NCI-H146 (cell line): ENCODE measurements at regions not wholly inside any gene's neighbourhood (a gene's known extent, or its start where the extent isn't known, plus 50 kb on each side); places are given as distances from the start of the nearest gene placed in this dataset.

ENCODE experiments used
- DNase-seq: peaks from one replicate; lab custom pipeline; 2025; lab: John Stamatoyannopoulos, UW

GRCh38 chr1:67616394-67616985 is 68.5 kb upstream of the GADD45A start:
- DNase-seq: no peak

DNA sequence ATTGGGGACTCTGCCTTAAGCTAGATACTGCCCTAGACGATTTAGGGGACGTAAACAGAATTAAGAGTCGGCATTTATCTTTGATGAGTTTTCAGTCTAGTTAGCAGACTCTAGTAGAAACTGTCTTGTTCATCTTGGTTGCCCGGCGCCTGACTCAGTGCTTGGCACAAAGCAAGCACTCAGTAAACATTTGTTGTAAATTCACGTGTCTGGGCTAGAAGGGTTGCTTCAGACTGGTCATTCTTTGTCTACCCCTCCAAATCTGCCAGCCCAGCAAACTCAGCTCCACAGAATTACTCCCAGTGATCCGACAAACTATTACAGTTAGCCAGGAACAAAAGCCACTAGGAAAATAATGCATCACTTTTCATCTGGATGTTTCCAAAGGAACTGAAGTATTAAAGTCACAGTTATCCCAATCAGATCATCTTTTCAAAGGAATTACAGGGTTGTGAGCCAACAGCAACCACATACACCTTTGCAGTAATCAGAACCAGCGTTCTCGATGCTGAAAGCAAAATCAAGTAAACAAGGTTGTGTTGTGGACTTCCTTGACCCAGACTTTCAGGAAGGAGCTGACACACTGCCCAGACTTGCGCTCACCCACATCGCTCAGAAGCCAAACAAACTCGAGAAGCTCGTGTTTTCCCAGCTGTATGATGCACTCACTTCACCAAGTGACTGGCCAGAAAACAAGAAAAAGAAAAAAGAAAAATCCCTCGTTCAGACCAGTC is 66.5 kb upstream of the GADD45A start:
- no peak for DNase-seq

- DNase-seq: no peak
Measured at GRCh38 chr1:67619080-67619479, 65.9 kb upstream of the GADD45A start.

DNA sequence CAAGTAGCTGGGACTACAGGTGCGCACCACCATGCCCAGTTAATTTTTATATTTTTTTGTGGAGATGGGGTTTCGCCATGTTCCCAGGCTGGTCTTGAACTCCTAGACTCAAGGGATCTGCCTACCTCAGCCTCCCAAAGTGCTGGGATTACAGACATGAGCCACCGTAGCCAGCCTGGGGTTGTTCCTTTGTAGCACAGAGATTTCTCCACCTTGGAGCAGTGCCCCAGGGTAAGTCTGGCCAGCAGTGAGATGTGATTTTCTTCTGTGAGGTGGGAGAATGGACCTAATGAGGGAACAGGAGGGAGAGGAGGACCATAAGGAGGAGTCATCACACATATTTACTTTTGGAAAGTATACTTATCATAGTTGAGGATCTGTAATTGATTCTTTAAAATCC is 61.1 kb upstream of the GADD45A start:
- no peak for DNase-seq

- no peak for DNase-seq
Measured at GRCh38 chr1:67624680-67625079, 60.3 kb upstream of the GADD45A start.

GRCh38 chr1:67626090-67626860 is 58.7 kb upstream of the GADD45A start:
- no peak for DNase-seq

DNA sequence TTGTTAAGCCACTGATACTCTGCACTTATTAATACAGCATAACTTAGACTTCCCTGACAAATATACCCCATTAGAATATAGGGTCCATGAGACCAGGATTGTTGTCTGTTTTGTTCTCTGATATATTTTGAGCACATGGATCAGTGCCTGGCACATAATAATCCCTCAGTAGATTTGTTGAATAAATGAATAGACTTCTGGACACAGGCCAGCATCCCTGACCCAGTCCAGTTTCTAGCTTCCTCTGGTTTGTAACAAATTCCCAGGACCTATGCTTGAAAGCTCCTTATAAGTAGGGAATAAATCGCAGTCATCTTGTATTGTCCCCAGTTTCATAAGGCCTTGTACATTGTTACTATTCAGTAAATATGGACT is 58.2 kb upstream of the GADD45A start:
- no peak for DNase-seq

GRCh38 chr1:67627336-67627735 is 57.7 kb upstream of the GADD45A start:
- no peak for DNase-seq

GRCh38 chr1:67627906-67628305 is 57.1 kb upstream of the GADD45A start:
- no peak for DNase-seq

DNA sequence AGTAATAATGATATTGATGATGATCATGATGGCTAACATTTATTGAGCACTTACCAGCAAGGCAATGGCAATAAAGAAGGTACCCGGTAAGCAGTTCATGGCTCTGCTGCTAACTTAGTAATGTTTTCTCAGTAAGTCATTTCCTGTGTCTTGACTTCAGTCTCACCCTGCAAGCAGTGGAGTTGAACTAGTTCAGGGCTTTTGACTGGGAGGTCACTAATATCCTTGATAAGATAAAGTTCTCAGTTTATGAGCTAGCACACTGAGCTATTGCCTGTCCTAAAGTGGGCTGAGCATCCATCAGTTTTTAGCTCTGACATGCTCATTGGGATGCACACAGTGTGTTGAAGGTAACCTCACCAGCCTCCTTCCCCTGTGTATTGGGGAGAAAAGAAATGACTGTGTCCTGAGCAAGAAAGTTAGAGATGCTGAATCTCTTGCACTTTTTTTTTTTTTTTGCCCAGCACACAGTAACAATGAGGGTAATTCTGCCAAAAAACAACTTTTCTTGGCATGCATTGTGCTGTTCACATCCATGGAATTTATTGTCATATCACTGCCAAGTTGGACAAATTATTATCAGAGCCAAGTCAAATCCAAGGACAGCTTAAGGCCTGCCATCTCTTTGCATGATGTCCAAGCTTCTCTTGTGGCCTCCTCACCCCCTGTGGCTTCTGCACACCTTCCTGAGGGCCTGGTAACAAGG is 55.5 kb upstream of the GADD45A start:
- no peak for DNase-seq

DNA sequence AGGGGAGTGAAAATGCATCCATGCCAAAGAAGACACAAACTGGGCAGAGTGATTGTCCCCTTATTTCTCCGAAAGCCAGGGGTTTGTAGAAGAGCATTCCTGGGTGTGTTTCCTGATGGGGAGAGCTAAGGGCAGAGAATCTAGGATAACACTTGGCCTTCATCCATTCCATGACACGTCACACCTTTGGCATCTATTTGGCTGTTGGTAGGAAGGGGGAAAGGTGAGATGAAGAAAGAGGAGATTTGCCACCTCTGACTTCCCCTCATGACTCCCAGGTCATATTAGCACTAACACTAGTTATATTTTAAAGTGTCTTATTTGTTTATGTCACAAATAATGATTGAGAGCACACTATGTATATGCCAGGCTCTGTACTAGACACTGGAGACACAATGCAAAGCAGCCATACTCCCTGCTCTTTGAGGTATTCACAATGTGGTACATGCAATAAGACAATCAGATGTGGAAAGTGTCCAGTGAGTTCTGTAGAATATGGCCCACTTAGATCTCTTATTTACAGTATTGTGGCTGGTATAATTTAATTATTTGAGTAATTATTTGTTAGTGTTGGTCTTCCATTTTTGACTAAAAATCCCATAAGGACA is 54.5 kb upstream of the GADD45A start:
- DNase-seq: no peak

DNA sequence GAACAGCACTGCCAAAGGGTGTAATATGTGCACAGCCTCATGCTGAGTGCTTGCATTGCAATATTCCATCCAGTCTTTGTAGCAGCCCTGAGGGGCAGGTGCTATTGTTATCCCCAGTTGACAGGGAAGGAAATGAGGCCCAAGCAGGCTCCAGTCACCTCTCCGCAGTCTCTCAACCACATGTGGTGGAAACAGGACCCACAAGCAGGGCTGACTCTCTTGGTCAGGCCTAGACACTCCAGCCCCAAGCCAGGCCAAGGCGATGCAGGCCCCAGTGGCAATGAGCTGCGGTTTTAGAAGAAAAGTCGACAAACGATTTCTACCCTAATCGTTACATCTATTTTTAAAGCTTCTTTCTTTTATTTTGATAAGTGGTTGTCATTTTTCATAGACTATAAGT is 52.6 kb upstream of the GADD45A start:
- no peak for DNase-seq

DNA sequence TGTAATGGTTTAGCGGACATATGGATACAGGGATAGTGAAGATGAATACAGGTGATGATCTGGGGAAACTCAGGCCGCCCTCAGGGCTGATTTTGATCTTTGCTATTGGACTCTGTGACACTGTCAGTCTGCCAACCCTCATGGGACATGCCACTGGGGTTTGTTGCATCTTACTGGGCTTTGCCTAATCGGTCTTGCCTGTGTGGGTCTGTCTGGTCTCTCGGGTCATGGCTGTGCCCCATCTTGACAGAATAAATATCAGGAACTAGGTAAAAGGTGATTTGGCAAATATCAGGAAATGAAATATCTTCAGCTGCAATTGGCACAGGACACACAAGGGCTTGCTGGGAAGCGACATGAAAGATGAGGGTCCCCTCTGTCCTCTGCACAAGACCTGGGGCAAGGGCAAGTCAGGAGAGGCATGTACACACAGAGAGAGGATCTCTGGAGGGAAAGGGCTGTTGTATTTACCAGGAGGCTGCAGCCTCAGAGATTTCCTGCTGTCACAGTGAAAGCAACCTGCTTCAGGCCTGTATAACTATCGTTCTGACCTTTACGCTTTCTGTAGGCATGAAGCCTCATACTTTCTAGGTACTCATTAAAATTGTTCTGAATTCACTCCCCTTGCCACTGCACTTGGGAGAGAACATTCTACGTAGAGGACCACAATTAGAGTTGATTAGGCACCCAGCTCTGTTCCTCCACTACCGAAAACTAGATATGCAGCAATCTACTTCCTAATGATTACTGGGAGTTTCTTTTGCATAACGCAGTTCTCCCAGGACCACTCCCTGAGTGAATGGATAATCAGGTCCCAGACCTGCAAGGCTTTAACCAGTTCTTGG is 52.0 kb upstream of the GADD45A start:
- DNase-seq: no peak

GRCh38 chr1:67634396-67634935 is 50.5 kb upstream of the GADD45A start:
- DNase-seq: no peak

GRCh38 chr1:67635055-67635809 is 49.8 kb upstream of the GADD45A start:
- no peak for DNase-seq
